Right lobe of liver (tissue), 4 donors: ENCODE measurements at regions not wholly inside any gene's neighbourhood (a gene's known extent, or its start where the extent isn't known, plus 50 kb on each side); places are given as distances from the start of the nearest gene placed in this dataset.

Experiments used
- POLR2A ChIP-seq: fragments of 450-650 bp; IDR thresholded peaks from one replicate; pipeline ENCODE4 v1.6.1; 2017; ENCODE audit warnings: antibody characterized with exemption, mild to moderate bottlenecking
- TF ChIP-seq, protein P1 (sequence below), 4 donors: fragments of 200-600 bp in 3 of 4; fragments of 450-650 bp in 1 of 4; IDR thresholded peaks; one replicate each; pipeline versions ENCODE4 v1.5.1 to v1.8.0; 2016 to 2022; ENCODE audit warnings: antibody characterized with exemption in 4 of 4, mild to moderate bottlenecking in 2 of 4
- donor health status: DM: no; HTN: no; CAD: no.
- donor health status: DM: no; HTN: no; CAD: no.
- donor health status: DM: no; HTN: yes; CAD: no.

DNA sequence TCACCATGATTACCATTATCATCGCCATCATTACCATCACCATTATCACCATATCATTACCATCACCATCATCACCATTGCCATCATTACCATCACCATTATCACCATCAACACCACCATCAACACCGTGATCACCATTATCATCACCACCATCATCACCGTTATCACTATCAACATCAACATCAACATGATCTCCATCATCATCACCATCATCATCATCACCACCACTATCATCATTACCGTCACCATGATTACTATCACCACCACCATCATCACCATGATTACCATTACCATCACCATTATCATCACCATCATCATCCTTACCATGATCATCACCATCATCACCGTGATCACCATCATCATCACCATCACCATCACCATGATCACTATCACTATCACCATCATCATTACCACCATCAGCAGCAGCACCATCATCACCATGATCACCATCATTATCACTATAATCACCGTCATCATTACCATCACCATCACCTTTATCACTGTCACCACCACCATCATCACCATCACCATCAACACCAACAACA, 753.7 kb downstream of the BRD1 start:
- TF ChIP-seq, protein P1, sequence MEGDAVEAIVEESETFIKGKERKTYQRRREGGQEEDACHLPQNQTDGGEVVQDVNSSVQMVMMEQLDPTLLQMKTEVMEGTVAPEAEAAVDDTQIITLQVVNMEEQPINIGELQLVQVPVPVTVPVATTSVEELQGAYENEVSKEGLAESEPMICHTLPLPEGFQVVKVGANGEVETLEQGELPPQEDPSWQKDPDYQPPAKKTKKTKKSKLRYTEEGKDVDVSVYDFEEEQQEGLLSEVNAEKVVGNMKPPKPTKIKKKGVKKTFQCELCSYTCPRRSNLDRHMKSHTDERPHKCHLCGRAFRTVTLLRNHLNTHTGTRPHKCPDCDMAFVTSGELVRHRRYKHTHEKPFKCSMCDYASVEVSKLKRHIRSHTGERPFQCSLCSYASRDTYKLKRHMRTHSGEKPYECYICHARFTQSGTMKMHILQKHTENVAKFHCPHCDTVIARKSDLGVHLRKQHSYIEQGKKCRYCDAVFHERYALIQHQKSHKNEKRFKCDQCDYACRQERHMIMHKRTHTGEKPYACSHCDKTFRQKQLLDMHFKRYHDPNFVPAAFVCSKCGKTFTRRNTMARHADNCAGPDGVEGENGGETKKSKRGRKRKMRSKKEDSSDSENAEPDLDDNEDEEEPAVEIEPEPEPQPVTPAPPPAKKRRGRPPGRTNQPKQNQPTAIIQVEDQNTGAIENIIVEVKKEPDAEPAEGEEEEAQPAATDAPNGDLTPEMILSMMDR (IDR thresholded peaks at IDR 0.05), result no peak
- no peak for TF ChIP-seq POLR2A
